H1 (cell line): ENCODE measurements at regions not wholly inside any gene's neighbourhood (a gene's known extent, or its start where the extent isn't known, plus 50 kb on each side); places are given as distances from the start of the nearest gene placed in this dataset.

Source experiments
- CTCF ChIA-PET: fragments of 300-600 bp; sonication (Branson Sonifier 250); formaldehyde crosslinking; loops from one replicate; lab custom pipeline; 2021; ENCODE audit not compliant: partially characterized antibody; lab: Charles Lee
- POLR2A ChIA-PET: fragments of 300-600 bp; sonication (Branson Sonifier 250); formaldehyde crosslinking; loops from one replicate; lab custom pipeline; 2021; ENCODE audit warnings: inconsistent platforms; ENCODE audit not compliant: partially characterized antibody; lab: Charles Lee
- DNase-seq, 2 experiments: peaks; one replicate each; pipeline versions ENCODE4 v3.0.0 to v3.0.0-alpha.2; 2010 to 2022; ENCODE audit warnings: low spot score in 2 of 2, low read depth in 1 of 2, mixed read lengths in 1 of 2
- FAIRE-seq: peaks from 2 replicates; lab custom pipeline; 2011; peaks lifted over from hg19 to GRCh38; lab: Jason Lieb, UNC
- H2AFZ ChIP-seq: 2 replicates; pipeline ENCODE4 v1.8.1; 2012; ENCODE audit warnings: low read length, inconsistent platforms
- H2AK5ac ChIP-seq: 2 replicates; pipeline ENCODE4 v1.6.1; 2013; ENCODE audit warnings: low read depth, low read length
- H2BK120ac ChIP-seq: replicated peaks from 2 replicates; pipeline ENCODE3; 2013; ENCODE audit warnings: low read depth, low read length, inconsistent platforms
- H2BK12ac ChIP-seq: 2 replicates; pipeline ENCODE4 v1.6.1; 2013; ENCODE audit warnings: low read depth, low read length
- H2BK15ac ChIP-seq: 2 replicates; pipeline ENCODE4 v1.6.1; 2013; ENCODE audit warnings: low read length
- H2BK20ac ChIP-seq: 2 replicates; pipeline ENCODE4 v1.6.1; 2013; ENCODE audit warnings: low read length
- H2BK5ac ChIP-seq: 2 replicates; pipeline ENCODE4 v1.6.1; 2013; ENCODE audit warnings: low read depth, low read length
- H3K14ac ChIP-seq: 2 replicates; pipeline ENCODE4 v1.6.1; 2013; ENCODE audit warnings: inconsistent platforms; ENCODE audit not compliant: insufficient read length
- H3K18ac ChIP-seq: 2 replicates; pipeline ENCODE4 v1.6.1; 2013; ENCODE audit warnings: low read length; ENCODE audit errors: extremely low read depth
- H3K23ac ChIP-seq: 2 replicates; pipeline ENCODE4 v1.6.1; 2013; ENCODE audit warnings: inconsistent platforms; ENCODE audit not compliant: insufficient read length
- H3K23me2 ChIP-seq: 2 replicates; pipeline ENCODE4 v1.6.1; 2013; ENCODE audit warnings: low read depth, low read length
- H3K27ac ChIP-seq: 2 replicates; pipeline ENCODE4 v1.6.1; 2011; ENCODE audit warnings: low read depth, low read length, inconsistent platforms
- H3K27me3 ChIP-seq, 4 experiments: replicated peaks in 1 of 4; 1 replicate in 1 of 4; 2 replicates in 3 of 4; pipeline versions ENCODE4 v1.6.1 to v1.8.1; 2011 to 2013; ENCODE audit warnings: low read length in 3 of 4, mild to moderate bottlenecking in 3 of 4, inconsistent platforms in 2 of 4, mixed read lengths in 2 of 4, moderate library complexity in 1 of 4; ENCODE audit not compliant: control insufficient read depth in 3 of 4, insufficient read depth in 3 of 4; ENCODE audit errors: extremely low read depth in 1 of 4
- H3K36me3 ChIP-seq, 4 experiments: 2 replicates each; pipeline versions ENCODE4 v1.6.1 to v1.8.1; 2011 to 2013; ENCODE audit warnings: mild to moderate bottlenecking in 4 of 4, low read length in 3 of 4, moderate library complexity in 2 of 4, control low read depth in 1 of 4, inconsistent platforms in 1 of 4; ENCODE audit not compliant: insufficient read depth in 4 of 4, control insufficient read depth in 2 of 4
- H3K4ac ChIP-seq: replicated peaks from 2 replicates; pipeline ENCODE3; 2013; ENCODE audit warnings: low read length, low read depth, mixed read lengths, inconsistent platforms; ENCODE audit not compliant: insufficient read length
- H3K4me1 ChIP-seq, 4 experiments: replicated peaks in 1 of 4; 1 replicate in 1 of 4; 2 replicates in 3 of 4; pipeline versions ENCODE4 v1.6.1 to v1.8.1; 2011 to 2013; ENCODE audit warnings: low read length in 3 of 4, inconsistent platforms in 2 of 4, mixed read lengths in 1 of 4; ENCODE audit not compliant: insufficient read depth in 4 of 4, control insufficient read depth in 3 of 4
- H3K4me2 ChIP-seq, 2 experiments: 2 replicates each; pipeline versions ENCODE4 v1.6.1 to v1.8.1; 2011 to 2013; ENCODE audit warnings: low read depth in 2 of 2, low read length in 2 of 2, control low read depth in 1 of 2, inconsistent platforms in 1 of 2, mild to moderate bottlenecking in 1 of 2; ENCODE audit not compliant: insufficient read depth in 1 of 2
- H3K4me3 ChIP-seq, 4 experiments: fragments of 200-600, 300-600 bp in 1 of 4; sonication (generic), shearing (Covaris generic), sonication (Bioruptor Twin) in 1 of 4; 2 replicates each; pipeline versions ENCODE4 v1.5.1 to v1.8.1; 2011 to 2016; ENCODE audit warnings: low read length in 4 of 4, low read depth in 3 of 4, control low read depth in 2 of 4, inconsistent platforms in 2 of 4, mild to moderate bottlenecking in 2 of 4, mixed read lengths in 1 of 4, moderate library complexity in 1 of 4; ENCODE audit not compliant: insufficient read depth in 2 of 4; ENCODE audit errors: extremely low read depth in 1 of 4
- H3K56ac ChIP-seq: replicated peaks from 2 replicates; pipeline ENCODE3; 2013; ENCODE audit warnings: low read depth, mild to moderate bottlenecking, mixed read lengths, low read length, inconsistent platforms; ENCODE audit not compliant: insufficient read length
- H3K79me1 ChIP-seq: 2 replicates; pipeline ENCODE4 v1.6.1; 2013; ENCODE audit warnings: low read depth, low read length, control low read depth
- H3K79me2 ChIP-seq, 2 experiments: 2 replicates each; pipeline versions ENCODE4 v1.6.1 to v1.8.1; 2012 to 2013; ENCODE audit warnings: low read length in 2 of 2, mild to moderate bottlenecking in 2 of 2, inconsistent platforms in 1 of 2; ENCODE audit not compliant: insufficient read depth in 2 of 2, control insufficient read depth in 1 of 2
- H3K9ac ChIP-seq, 4 experiments: replicated peaks in 1 of 4; 1 replicate in 1 of 4; 2 replicates in 3 of 4; pipeline versions ENCODE4 v1.6.1 to v1.8.1; 2011 to 2013; ENCODE audit warnings: low read depth in 3 of 4, low read length in 3 of 4, control low read depth in 2 of 4, mild to moderate bottlenecking in 2 of 4, moderate library complexity in 2 of 4, inconsistent platforms in 1 of 4; ENCODE audit errors: extremely low read depth in 1 of 4
- H3K9me3 ChIP-seq, 2 experiments: 2 replicates each; pipeline versions ENCODE4 v1.6.1 to v1.8.1; 2012 to 2013; ENCODE audit warnings: mild to moderate bottlenecking in 2 of 2, moderate library complexity in 2 of 2, control low read depth in 1 of 2, inconsistent platforms in 1 of 2, low read depth in 1 of 2, low read length in 1 of 2, mixed read lengths in 1 of 2; ENCODE audit not compliant: insufficient read depth in 2 of 2
- H4K20me1 ChIP-seq, 2 experiments: replicated peaks in 1 of 2; 2 replicates each; pipeline versions ENCODE3 to v1.8.1; 2011 to 2013; ENCODE audit warnings: inconsistent platforms in 2 of 2, low read length in 2 of 2, mild to moderate bottlenecking in 1 of 2; ENCODE audit not compliant: insufficient read depth in 2 of 2, control insufficient read depth in 1 of 2
- H4K5ac ChIP-seq: 2 replicates; pipeline ENCODE4 v1.6.1; 2013; ENCODE audit warnings: low read length, low read depth, mixed read lengths, inconsistent platforms; ENCODE audit not compliant: insufficient read length
- H4K8ac ChIP-seq: 2 replicates; pipeline ENCODE4 v1.8.0; 2013; ENCODE audit warnings: mild to moderate bottlenecking, moderate library complexity, low read length, inconsistent platforms; ENCODE audit not compliant: insufficient read depth; ENCODE audit errors: extremely low read depth
- H4K91ac ChIP-seq: replicated peaks from 2 replicates; pipeline ENCODE3; 2013; ENCODE audit warnings: low read length, mixed read lengths, inconsistent platforms; ENCODE audit not compliant: insufficient read length
- ASH2L ChIP-seq: fragments of 200-600, 300-600 bp; sonication (generic); IDR thresholded peaks from one replicate; pipeline ENCODE4 v1.7.1; 2017; ENCODE audit warnings: low read length
- BACH1 ChIP-seq: IDR thresholded peaks from 2 replicates; pipeline ENCODE4 v1.6.1; 2012; ENCODE audit warnings: low read length, improper control_type of control experiment
- GABPA ChIP-seq: IDR thresholded peaks from 2 replicates; pipeline ENCODE4 v1.6.1; 2011; ENCODE audit warnings: mild to moderate bottlenecking, low read length, moderate library complexity, borderline replicate concordance; ENCODE audit not compliant: insufficient read depth
- HDAC2 ChIP-seq, 2 experiments: fragments of 300-600 bp in 1 of 2; sonication (generic) in 1 of 2; IDR thresholded peaks; 2 replicates each; pipeline ENCODE4 v1.6.1; 2011 to 2012; ENCODE audit warnings: low read depth in 2 of 2, low read length in 2 of 2, mild to moderate bottlenecking in 2 of 2, moderate library complexity in 2 of 2, borderline replicate concordance in 1 of 2, inconsistent platforms in 1 of 2
- KDM1A ChIP-seq: fragments of 200-600, 300-600 bp; sonication (generic); IDR thresholded peaks from 2 replicates; pipeline ENCODE4 v1.7.1; 2016; ENCODE audit warnings: mild to moderate bottlenecking, low read length, borderline replicate concordance
- NRF1 ChIP-seq: IDR thresholded peaks from 2 replicates; pipeline ENCODE4 v1.6.1; 2011; ENCODE audit warnings: mild to moderate bottlenecking, low read depth, low read length, improper control_type of control experiment
- POLR2A ChIP-seq, 2 experiments: IDR thresholded peaks; 1 replicate in 1 of 2; 2 replicates in 1 of 2; pipeline ENCODE4 v1.6.1; 2011; ENCODE audit warnings: low read depth in 2 of 2, low read length in 2 of 2, mild to moderate bottlenecking in 2 of 2; ENCODE audit errors: control extremely low read depth in 1 of 2
- POU5F1 ChIP-seq: IDR thresholded peaks from 2 replicates; pipeline ENCODE4 v1.6.1; 2011; ENCODE audit warnings: low read depth, mild to moderate bottlenecking, low read length, moderate library complexity
- SIN3A ChIP-seq, 2 experiments: IDR thresholded peaks in 1 of 2; conservative IDR thresholded peaks in 1 of 2; 2 replicates each; pipeline ENCODE4 v1.6.1; 2011 to 2012; ENCODE audit warnings: low read length in 2 of 2, improper control_type of control experiment in 1 of 2, low read depth in 1 of 2, mild to moderate bottlenecking in 1 of 2
- SIX5 ChIP-seq: IDR thresholded peaks from 2 replicates; pipeline ENCODE4 v1.6.1; 2011; ENCODE audit warnings: mild to moderate bottlenecking, low read depth, low read length
- SUZ12 ChIP-seq: fragments of 200-600 bp; sonication (generic); IDR thresholded peaks from 2 replicates; pipeline ENCODE4 v1.6.1; 2012; ENCODE audit warnings: mild to moderate bottlenecking, inconsistent platforms, low read length, moderate library complexity, mixed read lengths
- TBP ChIP-seq: IDR thresholded peaks from 2 replicates; pipeline ENCODE4 v1.6.1; 2011; ENCODE audit warnings: low read depth, low read length, improper control_type of control experiment
- TCF12 ChIP-seq: IDR thresholded peaks from 2 replicates; pipeline ENCODE4 v1.6.1; 2011; ENCODE audit warnings: low read depth, mild to moderate bottlenecking, low read length
- WGBS, 2 experiments: shearing (Covaris generic) in 1 of 2; methylation state at CpG; one replicate each; pipeline versions ENCODE4 v1.1.6 to v1.1.7; 2013 to 2015; ENCODE audit warnings: low lambda C conversion rate in 2 of 2, mixed read lengths in 2 of 2, inconsistent platforms in 1 of 2, low coverage in 1 of 2, missing lambda C conversion rate in 1 of 2; ENCODE audit not compliant: insufficient replicate concordance in 2 of 2, insufficient coverage in 1 of 2, insufficient read length in 1 of 2; ENCODE audit errors: extremely low coverage in 1 of 2, missing lambda C conversion rate in 1 of 2; 5-methylcytosine and 5-hydroxymethylcytosine counted together

- CTCF ChIA-PET: no interaction called here
- Histone ChIP-seq H3K79me1 (no peaks in the 10 kb centered on the region), H3K4me1 (no peaks in the 10 kb centered on the region; a peak in 1 of 7 replicates), H4K91ac (no peak overlapping the region), H2BK20ac (no peak overlapping the region), H3K9ac (no peak overlapping the region), H2BK12ac (no peak overlapping the region), H2AK5ac (no peak overlapping the region), H3K79me2 (no peaks in the 10 kb centered on the region), H3K27me3 (no peaks in the 10 kb centered on the region), H4K20me1 (no peaks in the 10 kb centered on the region), H3K56ac (no peak overlapping the region), H3K36me3 (no peaks in the 10 kb centered on the region), H3K14ac (no peak overlapping the region), H3K27ac (no peak overlapping the region), H3K23me2 (no peaks in the 10 kb centered on the region), H3K4me2 (no peak overlapping the region), H4K5ac (no peak overlapping the region), H2AFZ (no peak overlapping the region), H2BK15ac (no peak overlapping the region), H4K8ac (no peak overlapping the region), H3K4ac (no peak overlapping the region), H3K23ac (no peak overlapping the region), H3K9me3 (no peaks in the 10 kb centered on the region), H3K18ac (no peak overlapping the region), H3K4me3 (no peak overlapping the region), H2BK120ac (no peak overlapping the region), H2BK5ac (no peak overlapping the region)
- TF ChIP-seq NRF1 (no peak), TBP (no peak), POU5F1 (no peak), TCF12 (no peak), SIN3A (conservative IDR thresholded peaks at IDR 0.05 in 1 of 2, IDR thresholded peaks at IDR 0.05 in 1 of 2; ENCODE audit: low read depth in 1 of 2, low read length in 2 of 2) (no peak), SUZ12 (no peak), BACH1 (no peak), POLR2A (IDR thresholded peaks at IDR 0.05; ENCODE audit: control extremely low read depth in 1 of 2, low read depth in 2 of 2, low read length in 2 of 2) (no peak), SIX5 (no peak), GABPA (no peak), KDM1A (no peak), HDAC2 (IDR thresholded peaks at IDR 0.05; ENCODE audit: borderline replicate concordance in 1 of 2, low read depth in 2 of 2, low read length in 2 of 2) (no peak), ASH2L (no peak)
- DNase-seq (no peak), FAIRE-seq (no peak)
- POLR2A ChIA-PET: no interaction called here
- WGBS, 2 experiments: 54% methylated on average over 1 of the region's 1 CpG; no CpG with 5 or more reads in 1 of the 2 experiments
Measured at GRCh38 chr4:43275779-43276178, 383.3 kb downstream of the GRXCR1 start.
